ENCODE measurements at regions not wholly inside any gene's neighbourhood (a gene's known extent, or its start where the extent isn't known, plus 50 kb on each side); places are given as distances from the start of the nearest gene placed in this dataset.

- TF ChIP-seq OSR1 (CRISPR knock-in tag; IDR thresholded peaks at IDR 0.05) = no peak
- TF ChIP-seq, protein P1, sequence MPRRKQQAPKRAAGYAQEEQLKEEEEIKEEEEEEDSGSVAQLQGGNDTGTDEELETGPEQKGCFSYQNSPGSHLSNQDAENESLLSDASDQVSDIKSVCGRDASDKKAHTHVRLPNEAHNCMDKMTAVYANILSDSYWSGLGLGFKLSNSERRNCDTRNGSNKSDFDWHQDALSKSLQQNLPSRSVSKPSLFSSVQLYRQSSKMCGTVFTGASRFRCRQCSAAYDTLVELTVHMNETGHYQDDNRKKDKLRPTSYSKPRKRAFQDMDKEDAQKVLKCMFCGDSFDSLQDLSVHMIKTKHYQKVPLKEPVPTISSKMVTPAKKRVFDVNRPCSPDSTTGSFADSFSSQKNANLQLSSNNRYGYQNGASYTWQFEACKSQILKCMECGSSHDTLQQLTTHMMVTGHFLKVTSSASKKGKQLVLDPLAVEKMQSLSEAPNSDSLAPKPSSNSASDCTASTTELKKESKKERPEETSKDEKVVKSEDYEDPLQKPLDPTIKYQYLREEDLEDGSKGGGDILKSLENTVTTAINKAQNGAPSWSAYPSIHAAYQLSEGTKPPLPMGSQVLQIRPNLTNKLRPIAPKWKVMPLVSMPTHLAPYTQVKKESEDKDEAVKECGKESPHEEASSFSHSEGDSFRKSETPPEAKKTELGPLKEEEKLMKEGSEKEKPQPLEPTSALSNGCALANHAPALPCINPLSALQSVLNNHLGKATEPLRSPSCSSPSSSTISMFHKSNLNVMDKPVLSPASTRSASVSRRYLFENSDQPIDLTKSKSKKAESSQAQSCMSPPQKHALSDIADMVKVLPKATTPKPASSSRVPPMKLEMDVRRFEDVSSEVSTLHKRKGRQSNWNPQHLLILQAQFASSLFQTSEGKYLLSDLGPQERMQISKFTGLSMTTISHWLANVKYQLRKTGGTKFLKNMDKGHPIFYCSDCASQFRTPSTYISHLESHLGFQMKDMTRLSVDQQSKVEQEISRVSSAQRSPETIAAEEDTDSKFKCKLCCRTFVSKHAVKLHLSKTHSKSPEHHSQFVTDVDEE (CRISPR knock-in tag; IDR thresholded peaks at IDR 0.05) = no peak
These were observed 701.8 kb downstream of the TMTC2 start for GRCh38 chr12:83388551-83388950.

GRCh38 chr12:83386527-83387264 is 700.0 kb downstream of the TMTC2 start:
- ATAC-seq = peak; percentile 75

More at GRCh38 chr12:83388551-83388950, 701.8 kb downstream of the TMTC2 start:
- no peak for ATAC-seq

DNA sequence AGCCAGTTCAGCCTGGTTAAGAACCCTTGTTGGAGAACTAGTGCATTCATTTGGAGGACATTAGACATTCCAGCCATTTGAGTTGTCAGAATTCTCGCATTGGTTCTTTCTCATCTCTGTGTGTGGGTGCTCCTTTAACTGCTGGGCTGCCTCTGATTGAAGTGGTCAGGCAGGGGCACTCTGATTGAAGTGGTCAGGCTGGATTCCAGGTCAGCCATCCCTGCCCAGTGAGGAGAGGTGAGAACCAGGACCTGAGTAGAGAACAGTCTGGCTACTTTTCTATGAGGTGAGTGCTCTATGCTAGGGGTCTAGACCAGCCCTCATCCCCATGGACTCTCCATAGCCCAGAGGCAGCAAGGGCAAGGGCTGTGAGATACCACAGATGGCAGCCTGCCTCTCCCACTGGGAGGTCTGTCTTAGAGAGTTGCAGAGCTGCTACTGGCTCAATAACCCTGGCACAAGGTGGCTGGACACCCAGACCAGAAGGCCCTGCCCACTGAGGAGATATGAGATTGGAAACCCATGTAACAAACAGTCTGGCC is 691.6 kb downstream of the TMTC2 start:
- ATAC-seq = no peak
- TF ChIP-seq ZFP3 (CRISPR knock-in tag; IDR thresholded peaks at IDR 0.05) (no peak), PPARA (CRISPR knock-in tag; IDR thresholded peaks at IDR 0.05; ENCODE audit: borderline replicate concordance) (no peak), ZNF8 (CRISPR knock-in tag; IDR thresholded peaks at IDR 0.05) (no peak), ZFP30 (CRISPR knock-in tag; IDR thresholded peaks at IDR 0.05) (no peak), ZNF565 (CRISPR knock-in tag; conservative IDR thresholded peaks at IDR 0.05; ENCODE audit: low read depth) (no peak), TCF4 (CRISPR knock-in tag; IDR thresholded peaks at IDR 0.05; ENCODE audit: borderline replicate concordance) (no peak), ZNF70 (CRISPR knock-in tag; IDR thresholded peaks at IDR 0.05) (no peak), ISL1 (CRISPR knock-in tag; IDR thresholded peaks at IDR 0.05) (no peak), POU6F1 (CRISPR knock-in tag; IDR thresholded peaks at IDR 0.05; ENCODE audit: borderline replicate concordance, low read depth) (no peak)
- TF ChIP-seq, protein P1 (CRISPR knock-in tag; IDR thresholded peaks at IDR 0.05) = no peak

More at GRCh38 chr12:83386527-83387264, 700.0 kb downstream of the TMTC2 start:
- TF ChIP-seq, protein P2, sequence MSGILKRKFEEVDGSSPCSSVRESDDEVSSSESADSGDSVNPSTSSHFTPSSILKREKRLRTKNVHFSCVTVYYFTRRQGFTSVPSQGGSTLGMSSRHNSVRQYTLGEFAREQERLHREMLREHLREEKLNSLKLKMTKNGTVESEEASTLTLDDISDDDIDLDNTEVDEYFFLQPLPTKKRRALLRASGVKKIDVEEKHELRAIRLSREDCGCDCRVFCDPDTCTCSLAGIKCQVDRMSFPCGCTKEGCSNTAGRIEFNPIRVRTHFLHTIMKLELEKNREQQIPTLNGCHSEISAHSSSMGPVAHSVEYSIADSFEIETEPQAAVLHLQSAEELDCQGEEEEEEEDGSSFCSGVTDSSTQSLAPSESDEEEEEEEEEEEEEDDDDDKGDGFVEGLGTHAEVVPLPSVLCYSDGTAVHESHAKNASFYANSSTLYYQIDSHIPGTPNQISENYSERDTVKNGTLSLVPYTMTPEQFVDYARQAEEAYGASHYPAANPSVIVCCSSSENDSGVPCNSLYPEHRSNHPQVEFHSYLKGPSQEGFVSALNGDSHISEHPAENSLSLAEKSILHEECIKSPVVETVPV (CRISPR knock-in tag; IDR thresholded peaks at IDR 0.05) = no peak
- TF ChIP-seq ISL1 (CRISPR knock-in tag; IDR thresholded peaks at IDR 0.05) = peak; percentile 51

- no peak for ATAC-seq
- TF ChIP-seq ZFP3 (CRISPR knock-in tag; IDR thresholded peaks at IDR 0.05) = no peak
- no peak for TF ChIP-seq BACH2 (CRISPR knock-in tag; IDR thresholded peaks at IDR 0.05; ENCODE audit: borderline replicate concordance)
- TF ChIP-seq ZFP30 (CRISPR knock-in tag; IDR thresholded peaks at IDR 0.05) = no peak
- TF ChIP-seq PPARA (CRISPR knock-in tag; IDR thresholded peaks at IDR 0.05; ENCODE audit: borderline replicate concordance) = no peak
- no peak for TF ChIP-seq POU6F1 (CRISPR knock-in tag; IDR thresholded peaks at IDR 0.05; ENCODE audit: borderline replicate concordance, low read depth)
These were observed 678.6 kb downstream of the TMTC2 start for GRCh38 chr12:83365317-83365716.

Measured in SK-N-SH treated with all-trans-retinoic acid at 6 μM for 48 hours (cell line).